ENCODE measurements at regions not wholly inside any gene's neighbourhood (a gene's known extent, or its start where the extent isn't known, plus 50 kb on each side); places are given as distances from the start of the nearest gene placed in this dataset.

GRCh38 chr15:97036301-97036700 is 705.8 kb downstream of the NR2F2 start:
- Histone ChIP-seq H3K36me3 (ENCODE audit: control insufficient read depth, insufficient read depth, low read length) (no peaks in the 10 kb centered on the region), H3K4me2 (ENCODE audit: insufficient read depth, low read length) (no peak overlapping the region), H4K20me1 (replicated peaks; ENCODE audit: control insufficient read depth, insufficient read depth, low read length) (no peaks in the 10 kb centered on the region), H3K9ac (ENCODE audit: insufficient read depth in 1 of 2, low read depth in 2 of 2, low read length in 2 of 2) (no peak overlapping the region), H3K9me3 (replicated peaks; ENCODE audit: control insufficient read depth, insufficient read depth, low read depth, low read length) (no peaks in the 10 kb centered on the region), H3K27me3 (ENCODE audit: control insufficient read depth in 2 of 2, insufficient read depth in 2 of 2, low read length in 2 of 2) (no peaks in the 10 kb centered on the region), H3K27ac (ENCODE audit: extremely low read depth, low read depth, low read length) (no peak overlapping the region), H3K9me1 (ENCODE audit: control insufficient read depth, insufficient read depth, low read length) (no peaks in the 10 kb centered on the region), H3K79me2 (ENCODE audit: control insufficient read depth, insufficient read depth, low read length) (no peaks in the 10 kb centered on the region), H3K4me3 (no peak overlapping the region), H2AFZ (ENCODE audit: low read depth, low read length) (no peak overlapping the region), H3K4me1 (replicated peaks in 1 of 2; ENCODE audit: control insufficient read depth in 2 of 2, insufficient read depth in 2 of 2, low read length in 2 of 2) (no peaks in the 10 kb centered on the region)
- ChIA-PET POLR2A (no interaction called here), CTCF (ENCODE audit: low intra/inter-chr PET ratio) (no interaction called here)
- WGBS (ENCODE audit: insufficient coverage, low coverage, missing lambda C conversion rate), result 0% methylated on average over 3 of the region's 3 CpGs
- ATAC-seq (no peak), DNase-seq (ENCODE audit: extremely low read depth in 1 of 4, low spot score in 3 of 4) (no peak), FAIRE-seq (no peak)
- BruUV-seq (replicated peaks), result no TSS peak
- intact Hi-C loops (cut with micrococcal nuclease), result no loop called here
- in situ Hi-C loops (cut with MboI), result no loop called here
- TF ChIP-seq ZNF551 (CRISPR knock-in tag; IDR thresholded peaks at IDR 0.05) (no peak), HES1 (IDR thresholded peaks at IDR 0.05; ENCODE audit: low read depth) (no peak), CTCF (IDR thresholded peaks at IDR 0.05 in 2 of 3, conservative IDR thresholded peaks at IDR 0.05 in 1 of 3; ENCODE audit: insufficient read depth in 2 of 3, low read depth in 1 of 3, low read length in 3 of 3) (no peak), XRCC5 (IDR thresholded peaks at IDR 0.05; ENCODE audit: low read depth, low read length) (no peak), GATAD2B (IDR thresholded peaks at IDR 0.05; ENCODE audit: borderline replicate concordance) (no peak), NRF1 (conservative IDR thresholded peaks at IDR 0.05 in 1 of 2, IDR thresholded peaks at IDR 0.05 in 1 of 2) (no peak), ZNF592 (IDR thresholded peaks at IDR 0.05) (no peak), BCL6 (CRISPR knock-in tag; IDR thresholded peaks at IDR 0.05) (no peak), ZNF277 (CRISPR knock-in tag; IDR thresholded peaks at IDR 0.05; ENCODE audit: borderline replicate concordance) (no peak), EWSR1 (IDR thresholded peaks at IDR 0.05; ENCODE audit: borderline replicate concordance, low read depth, partially characterized antibody) (no peak), HNRNPLL (IDR thresholded peaks at IDR 0.05; ENCODE audit: low read depth, low read length, poor library complexity, severe bottlenecking) (no peak), HDAC1 (IDR thresholded peaks at IDR 0.05) (no peak), MLX (CRISPR knock-in tag; conservative IDR thresholded peaks at IDR 0.05) (no peak), SIRT6 (IDR thresholded peaks at IDR 0.05; ENCODE audit: low read depth, low read length) (no peak)

Data from K562 (cell line).